ENCODE measurements at regions not wholly inside any gene's neighbourhood (a gene's known extent, or its start where the extent isn't known, plus 50 kb on each side); places are given as distances from the start of the nearest gene placed in this dataset.

GRCh38 chr13:78830508-78830907 is 171.6 kb upstream of the OBI1 start:
- DNase-seq: no peak
- no peak for TF ChIP-seq CTCF (IDR thresholded peaks at IDR 0.05)
- Histone ChIP-seq H3K27ac (no peak overlapping the region), H3K9ac (ENCODE audit: low read depth in 2 of 2, low read length in 2 of 2) (no peak overlapping the region), H3K36me3 (no peaks in the 10 kb centered on the region), H3K4me3 (no peak overlapping the region), H3K27me3 (no peaks in the 10 kb centered on the region), H3K9me3 (no peaks in the 10 kb centered on the region), H3K4me1 (no peaks in the 10 kb centered on the region)
- intact Hi-C loops (cut with DNase I): no loop called here

GRCh38 chr13:78829821-78830220 is 170.9 kb upstream of the OBI1 start:
- H3K9ac ChIP-seq (ENCODE audit: low read depth in 2 of 2, low read length in 2 of 2): no peak overlapping the region
- H3K4me3 ChIP-seq: no peak overlapping the region
- H3K36me3 ChIP-seq: no peaks in the 10 kb centered on the region
- no peak overlapping the region for H3K27ac ChIP-seq
- no peaks in the 10 kb centered on the region for H3K9me3 ChIP-seq
- TF ChIP-seq CTCF (IDR thresholded peaks at IDR 0.05): no peak
- intact Hi-C loops (cut with DNase I): no loop called here
- no peaks in the 10 kb centered on the region for H3K27me3 ChIP-seq
- no peaks in the 10 kb centered on the region for H3K4me1 ChIP-seq
- no peak for DNase-seq

GRCh38 chr13:78827471-78827870 is 168.5 kb upstream of the OBI1 start:
- no peak for TF ChIP-seq CTCF (IDR thresholded peaks at IDR 0.05)
- no peaks in the 10 kb centered on the region for H3K4me1 ChIP-seq
- DNase-seq: no peak
- H3K9ac ChIP-seq (ENCODE audit: low read depth in 2 of 2, low read length in 2 of 2): no peak overlapping the region
- no peak overlapping the region for H3K27ac ChIP-seq
- H3K27me3 ChIP-seq: no peaks in the 10 kb centered on the region
- H3K9me3 ChIP-seq: no peaks in the 10 kb centered on the region
- intact Hi-C loops (cut with DNase I): no loop called here
- H3K36me3 ChIP-seq: no peaks in the 10 kb centered on the region
- no peak overlapping the region for H3K4me3 ChIP-seq

- intact Hi-C loops (cut with DNase I): no loop called here
- no peak for DNase-seq
- no peak overlapping the region for H3K4me3 ChIP-seq
Observed at GRCh38 chr13:78826936-78827335, 168.0 kb upstream of the OBI1 start.

GRCh38 chr13:78826312-78826711 is 167.4 kb upstream of the OBI1 start:
- DNase-seq: no peak
- no peaks in the 10 kb centered on the region for H3K27me3 ChIP-seq
- no peaks in the 10 kb centered on the region for H3K9me3 ChIP-seq
- no peaks in the 10 kb centered on the region for H3K4me1 ChIP-seq
- intact Hi-C loops (cut with DNase I): no loop called here
- no peak overlapping the region for H3K9ac ChIP-seq (ENCODE audit: low read depth in 2 of 2, low read length in 2 of 2)
- no peak overlapping the region for H3K4me3 ChIP-seq
- no peak for TF ChIP-seq CTCF (IDR thresholded peaks at IDR 0.05)
- no peak overlapping the region for H3K27ac ChIP-seq
- H3K36me3 ChIP-seq: no peaks in the 10 kb centered on the region

More at GRCh38 chr13:78826936-78827335, 168.0 kb upstream of the OBI1 start:
- H3K27me3 ChIP-seq: no peaks in the 10 kb centered on the region
- H3K9ac ChIP-seq (ENCODE audit: low read depth in 2 of 2, low read length in 2 of 2): no peak overlapping the region
- no peaks in the 10 kb centered on the region for H3K4me1 ChIP-seq
- no peaks in the 10 kb centered on the region for H3K9me3 ChIP-seq
- H3K36me3 ChIP-seq: no peaks in the 10 kb centered on the region
- no peak for TF ChIP-seq CTCF (IDR thresholded peaks at IDR 0.05)
- H3K27ac ChIP-seq: no peak overlapping the region

- Histone ChIP-seq H3K27ac (no peak overlapping the region), H3K9me3 (no peaks in the 10 kb centered on the region), H3K9ac (ENCODE audit: low read depth in 2 of 2, low read length in 2 of 2) (no peak overlapping the region), H3K27me3 (no peaks in the 10 kb centered on the region), H3K4me1 (no peaks in the 10 kb centered on the region), H3K4me3 (no peak overlapping the region), H3K36me3 (no peaks in the 10 kb centered on the region)
- TF ChIP-seq CTCF (IDR thresholded peaks at IDR 0.05): no peak
- intact Hi-C loops (cut with DNase I): no loop called here
- DNase-seq: no peak
Observed at GRCh38 chr13:78820541-78820940, 161.6 kb upstream of the OBI1 start.
